Smooth muscle cell (in vitro differentiated cells): ENCODE measurements at regions not wholly inside any gene's neighbourhood (a gene's known extent, or its start where the extent isn't known, plus 50 kb on each side); places are given as distances from the start of the nearest gene placed in this dataset.

Experiments used
- DNase-seq: peaks from one replicate; lab custom pipeline; 2025; ENCODE audit not compliant: unreplicated experiment; lab: John Stamatoyannopoulos, UW
- H2AFZ ChIP-seq: fragments of 200-600 bp; sonication (generic); 2 replicates; pipeline ENCODE4 v1.6.0; 2016; ENCODE audit warnings: antibody characterized with exemption, low read depth, mild to moderate bottlenecking
- H3F3A ChIP-seq: fragments of 200-600 bp; sonication (generic); 2 replicates; pipeline ENCODE4 v1.6.0; 2017; ENCODE audit warnings: antibody characterized with exemption, low read depth
- H3K27ac ChIP-seq: fragments of 200-600 bp; sonication (generic); 2 replicates; pipeline ENCODE4 v1.5.1; 2016; ENCODE audit warnings: low read depth, mild to moderate bottlenecking
- H3K27me3 ChIP-seq: fragments of 200-600 bp; sonication (generic); 2 replicates; pipeline ENCODE4 v1.6.1; 2016; ENCODE audit warnings: low read depth, mild to moderate bottlenecking
- H3K36me3 ChIP-seq: fragments of 200-600 bp; sonication (generic); 2 replicates; pipeline ENCODE4 v1.5.1; 2016; ENCODE audit warnings: low read depth
- H3K4me1 ChIP-seq: fragments of 200-600 bp; sonication (generic); 2 replicates; pipeline ENCODE4 v1.5.1; 2016; ENCODE audit warnings: low read depth
- H3K4me2 ChIP-seq: fragments of 200-600 bp; sonication (generic); 2 replicates; pipeline ENCODE4 v1.6.0; 2016; ENCODE audit warnings: mild to moderate bottlenecking
- H3K4me3 ChIP-seq: fragments of 200-600 bp; sonication (generic); 2 replicates; pipeline ENCODE4 v1.5.1; 2016; ENCODE audit warnings: mild to moderate bottlenecking
- H3K79me2 ChIP-seq: fragments of 200-600 bp; sonication (generic); 2 replicates; pipeline ENCODE4 v1.6.0; 2016; ENCODE audit warnings: low read depth, mild to moderate bottlenecking
- H3K9ac ChIP-seq: fragments of 200-600 bp; sonication (generic); 2 replicates; pipeline ENCODE4 v1.6.0; 2016; ENCODE audit warnings: low read depth
- H3K9me3 ChIP-seq: fragments of 200-600 bp; sonication (generic); replicated peaks from 2 replicates; pipeline ENCODE4 v1.5.1; 2016; ENCODE audit warnings: low read depth
- H4K20me1 ChIP-seq: fragments of 200-600 bp; sonication (generic); 2 replicates; pipeline ENCODE4 v1.6.0; 2016; ENCODE audit warnings: low read depth
- WGBS: methylation state at CpG from one replicate; pipeline ENCODE4 v1.1.7; 2016; ENCODE audit warnings: low lambda C conversion rate; 5-methylcytosine and 5-hydroxymethylcytosine counted together
- TF ChIP-seq, protein P1 (sequence below): fragments of 200-600 bp; sonication (generic); IDR thresholded peaks from 2 replicates; pipeline ENCODE4 v1.5.1; 2017; ENCODE audit warnings: borderline replicate concordance, mild to moderate bottlenecking, antibody characterized with exemption; ENCODE audit not compliant: insufficient read depth, poor library complexity, severe bottlenecking

DNA sequence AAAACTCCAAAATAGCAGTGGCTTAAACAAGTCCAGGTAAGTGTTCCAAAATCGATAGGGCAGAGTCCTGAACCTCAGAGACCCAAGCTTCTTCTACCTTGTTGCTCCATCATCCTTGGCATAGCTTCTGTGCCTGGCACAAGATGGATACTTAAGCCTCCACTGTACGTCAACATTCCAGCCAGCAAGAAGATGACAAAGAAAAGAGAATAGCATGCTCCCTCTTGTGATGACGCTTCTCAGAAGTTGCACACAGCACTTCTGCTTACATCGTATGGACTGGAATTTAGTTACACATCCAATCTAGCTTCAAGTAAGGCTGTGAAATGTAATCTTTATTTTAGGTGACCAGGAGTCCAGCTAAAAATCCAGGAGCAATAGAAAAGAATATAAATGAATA, 227.4 kb downstream of the ESM1 start:
- no peak overlapping the region for H3K4me3 ChIP-seq
- no peak overlapping the region for H3K4me2 ChIP-seq

DNA sequence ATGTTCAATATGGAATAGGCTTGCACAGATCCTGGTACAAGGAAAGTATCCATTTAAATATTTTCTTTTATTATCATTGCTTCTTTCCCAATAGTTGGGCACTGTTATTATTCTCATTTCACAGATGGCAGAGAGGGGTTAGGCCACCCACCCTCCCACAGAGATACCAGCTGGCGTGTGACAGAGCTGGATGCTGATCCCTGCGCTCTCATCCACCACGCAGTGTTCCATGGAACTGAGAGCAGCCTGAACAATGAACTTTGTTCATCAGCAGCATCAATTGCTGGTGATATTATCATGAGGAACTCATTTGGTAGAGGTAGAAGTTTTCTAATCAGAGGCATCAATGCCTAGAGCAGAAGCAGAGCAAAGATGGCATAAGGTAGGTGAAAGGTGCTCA, 227.9 kb downstream of the ESM1 start:
- Histone ChIP-seq H3K36me3 (no peaks in the 10 kb centered on the region), H3K4me2 (no peak overlapping the region), H3K9ac (no peak overlapping the region), H3K9me3 (no peaks in the 10 kb centered on the region), H3K4me3 (no peak overlapping the region), H4K20me1 (no peaks in the 10 kb centered on the region), H3K4me1 (no peaks in the 10 kb centered on the region), H3K27ac (no peak overlapping the region), H3F3A (no peaks in the 10 kb centered on the region), H3K27me3 (no peaks in the 10 kb centered on the region), H3K79me2 (no peaks in the 10 kb centered on the region), H2AFZ (no peak overlapping the region)
- no peak for DNase-seq
- 94% methylated on average over 3 of the region's 3 CpGs for WGBS
- TF ChIP-seq, protein P1, sequence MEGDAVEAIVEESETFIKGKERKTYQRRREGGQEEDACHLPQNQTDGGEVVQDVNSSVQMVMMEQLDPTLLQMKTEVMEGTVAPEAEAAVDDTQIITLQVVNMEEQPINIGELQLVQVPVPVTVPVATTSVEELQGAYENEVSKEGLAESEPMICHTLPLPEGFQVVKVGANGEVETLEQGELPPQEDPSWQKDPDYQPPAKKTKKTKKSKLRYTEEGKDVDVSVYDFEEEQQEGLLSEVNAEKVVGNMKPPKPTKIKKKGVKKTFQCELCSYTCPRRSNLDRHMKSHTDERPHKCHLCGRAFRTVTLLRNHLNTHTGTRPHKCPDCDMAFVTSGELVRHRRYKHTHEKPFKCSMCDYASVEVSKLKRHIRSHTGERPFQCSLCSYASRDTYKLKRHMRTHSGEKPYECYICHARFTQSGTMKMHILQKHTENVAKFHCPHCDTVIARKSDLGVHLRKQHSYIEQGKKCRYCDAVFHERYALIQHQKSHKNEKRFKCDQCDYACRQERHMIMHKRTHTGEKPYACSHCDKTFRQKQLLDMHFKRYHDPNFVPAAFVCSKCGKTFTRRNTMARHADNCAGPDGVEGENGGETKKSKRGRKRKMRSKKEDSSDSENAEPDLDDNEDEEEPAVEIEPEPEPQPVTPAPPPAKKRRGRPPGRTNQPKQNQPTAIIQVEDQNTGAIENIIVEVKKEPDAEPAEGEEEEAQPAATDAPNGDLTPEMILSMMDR: no peak

More for the DNA sequence above, 227.4 kb downstream of the ESM1 start:
- no peaks in the 10 kb centered on the region for H3K27me3 ChIP-seq
- H3K9ac ChIP-seq: no peak overlapping the region
- no peak overlapping the region for H3K27ac ChIP-seq
- WGBS: 57% methylated on average over 4 of the region's 4 CpGs
- no peaks in the 10 kb centered on the region for H3F3A ChIP-seq
- H4K20me1 ChIP-seq: no peaks in the 10 kb centered on the region
- H3K79me2 ChIP-seq: no peaks in the 10 kb centered on the region
- no peaks in the 10 kb centered on the region for H3K36me3 ChIP-seq
- no peaks in the 10 kb centered on the region for H3K4me1 ChIP-seq
- H2AFZ ChIP-seq: no peak overlapping the region
- H3K9me3 ChIP-seq: no peaks in the 10 kb centered on the region
- TF ChIP-seq, protein P1: no peak
- DNase-seq: no peak

DNA sequence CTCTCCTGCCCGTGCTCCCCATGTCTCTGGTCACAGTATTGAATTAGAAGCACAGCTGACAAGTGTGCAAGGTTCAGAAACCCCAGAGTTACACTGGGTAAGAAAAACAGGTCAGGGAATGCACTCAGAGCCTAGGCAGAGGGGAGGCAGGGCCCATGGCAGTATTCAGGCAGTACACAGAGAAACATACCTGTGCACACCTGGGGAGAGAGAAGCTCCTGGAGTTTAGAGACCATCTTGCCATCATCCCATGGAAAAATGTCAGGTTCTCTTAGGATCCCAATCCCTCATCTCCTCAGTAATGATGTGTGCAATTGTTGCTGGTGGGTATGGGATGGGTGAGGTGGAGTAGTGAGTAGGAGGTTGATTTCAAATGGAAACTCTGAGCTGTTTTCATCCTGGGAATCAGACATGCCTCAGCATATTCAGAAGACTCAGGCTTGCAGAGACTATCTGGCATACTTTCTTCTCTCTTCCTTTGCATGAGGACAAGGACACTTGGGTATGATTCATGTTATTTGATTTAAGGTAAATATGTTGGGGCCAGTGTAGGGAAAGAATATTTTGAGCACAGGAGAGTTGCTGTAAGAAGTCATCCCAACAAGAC, 228.5 kb downstream of the ESM1 start:
- no peaks in the 10 kb centered on the region for H4K20me1 ChIP-seq
- no peaks in the 10 kb centered on the region for H3K79me2 ChIP-seq
- H3F3A ChIP-seq: no peaks in the 10 kb centered on the region
- no peak overlapping the region for H3K9ac ChIP-seq
- no peak for DNase-seq
- no peaks in the 10 kb centered on the region for H3K9me3 ChIP-seq
- WGBS: 95% methylated on average over 1 of the region's 1 CpG
- H2AFZ ChIP-seq: no peak overlapping the region
- no peak overlapping the region for H3K4me2 ChIP-seq
- no peak overlapping the region for H3K4me3 ChIP-seq
- TF ChIP-seq, protein P1: no peak
- H3K4me1 ChIP-seq: no peaks in the 10 kb centered on the region
- no peaks in the 10 kb centered on the region for H3K36me3 ChIP-seq
- no peak overlapping the region for H3K27ac ChIP-seq
- H3K27me3 ChIP-seq: no peaks in the 10 kb centered on the region

DNA sequence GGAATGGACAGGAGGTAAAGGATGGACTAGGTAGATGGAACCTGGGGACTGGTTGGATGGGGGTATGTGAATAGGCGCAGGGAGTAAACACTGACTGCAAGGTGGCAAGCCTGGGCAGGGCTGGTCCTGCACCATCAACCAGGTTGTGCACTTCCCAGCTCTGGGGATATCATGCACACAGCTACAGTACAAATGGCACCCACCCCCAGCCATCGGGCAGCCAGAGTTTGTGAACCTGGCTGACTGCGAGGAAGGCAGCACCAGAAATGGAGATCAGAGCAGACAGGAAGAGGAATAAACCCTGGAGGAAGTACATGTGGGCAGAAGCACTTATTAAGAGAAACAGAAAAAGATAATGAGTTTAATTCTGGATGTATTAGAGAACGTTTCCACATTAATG, 229.1 kb downstream of the ESM1 start:
- no peaks in the 10 kb centered on the region for H4K20me1 ChIP-seq
- no peak overlapping the region for H3K4me3 ChIP-seq
- no peaks in the 10 kb centered on the region for H3K36me3 ChIP-seq
- no peaks in the 10 kb centered on the region for H3K79me2 ChIP-seq
- TF ChIP-seq, protein P1: no peak
- no peak overlapping the region for H2AFZ ChIP-seq
- H3K27me3 ChIP-seq: no peaks in the 10 kb centered on the region
- H3K9me3 ChIP-seq: no peaks in the 10 kb centered on the region
- 85% methylated on average over 4 of the region's 4 CpGs for WGBS
- no peak for DNase-seq
- H3K9ac ChIP-seq: no peak overlapping the region
- no peaks in the 10 kb centered on the region for H3K4me1 ChIP-seq
- no peaks in the 10 kb centered on the region for H3F3A ChIP-seq
- no peak overlapping the region for H3K4me2 ChIP-seq
- no peak overlapping the region for H3K27ac ChIP-seq
